Esophagus (tissue), 2 donors: ENCODE measurements at regions not wholly inside any gene's neighbourhood (a gene's known extent, or its start where the extent isn't known, plus 50 kb on each side); places are given as distances from the start of the nearest gene placed in this dataset.

Experiments used
- H3K27ac ChIP-seq, 2 donors: one replicate each; pipeline ENCODE4 v1.5.1; 2013; ENCODE audit warnings: low read depth in 2 of 2, mild to moderate bottlenecking in 2 of 2, inconsistent platforms in 1 of 2, low read length in 1 of 2, moderate library complexity in 1 of 2
- H3K27me3 ChIP-seq, 2 donors: one replicate each; pipeline ENCODE4 v1.6.1; 2013; ENCODE audit warnings: low read length in 2 of 2, control low read depth in 1 of 2, mild to moderate bottlenecking in 1 of 2; ENCODE audit not compliant: insufficient read depth in 2 of 2, control insufficient read depth in 1 of 2
- H3K36me3 ChIP-seq, 2 donors: one replicate each; pipeline ENCODE4 v1.6.1; 2013; ENCODE audit warnings: low read length in 1 of 2; ENCODE audit not compliant: control insufficient read depth in 2 of 2, insufficient read depth in 2 of 2
- H3K4me1 ChIP-seq, 2 donors: one replicate each; pipeline ENCODE4 v1.6.1; 2013; ENCODE audit warnings: low read length in 1 of 2; ENCODE audit not compliant: control insufficient read depth in 2 of 2, insufficient read depth in 2 of 2
- H3K4me3 ChIP-seq, 2 donors: one replicate each; pipeline ENCODE4 v1.5.1; 2013; ENCODE audit warnings: low read length in 2 of 2, mild to moderate bottlenecking in 2 of 2, low read depth in 1 of 2, moderate library complexity in 1 of 2
- H3K9me3 ChIP-seq, 2 donors: one replicate each; pipeline ENCODE4 v1.6.1; 2013; ENCODE audit warnings: mild to moderate bottlenecking in 2 of 2, low read depth in 1 of 2, low read length in 1 of 2, moderate library complexity in 1 of 2; ENCODE audit not compliant: control insufficient read depth in 2 of 2, insufficient read depth in 1 of 2
- WGBS, 2 donors: extraction: QIAGEN DNeasy Blood & Tissue Kit; methylation state at CpG; one replicate each; pipeline ENCODE4 v1.1.7; 2013; 5-methylcytosine and 5-hydroxymethylcytosine counted together
- donor health status: healthy with polysubstance abuse.
- donor health status: Bipolar disorder and iron deficiency.

GRCh38 chr5:121763665-121764064 is 88.0 kb upstream of the FTMT start:
- WGBS, 2 donors, result 55 to 64% methylated on average over 2 of the region's 2 CpGs
- H3K4me1 ChIP-seq, result no peaks in the 10 kb centered on the region
- no peak overlapping the region for H3K4me3 ChIP-seq

GRCh38 chr5:121780406-121780805 is 71.3 kb upstream of the FTMT start:
- Histone ChIP-seq H3K36me3 (no peaks in the 10 kb centered on the region), H3K4me3 (no peak overlapping the region), H3K27ac (no peak overlapping the region), H3K9me3 (no peaks in the 10 kb centered on the region), H3K27me3 (no peaks in the 10 kb centered on the region), H3K4me1 (no peaks in the 10 kb centered on the region)
- WGBS, 2 donors, result 82 to 84% methylated on average over 1 of the region's 1 CpG

More at GRCh38 chr5:121763665-121764064, 88.0 kb upstream of the FTMT start:
- Histone ChIP-seq H3K27me3 (no peaks in the 10 kb centered on the region), H3K27ac (no peak overlapping the region), H3K36me3 (no peaks in the 10 kb centered on the region), H3K9me3 (no peaks in the 10 kb centered on the region)

- Histone ChIP-seq H3K4me3 (no peak overlapping the region), H3K4me1 (no peaks in the 10 kb centered on the region), H3K9me3 (no peaks in the 10 kb centered on the region), H3K27me3 (no peaks in the 10 kb centered on the region), H3K27ac (no peak overlapping the region), H3K36me3 (no peaks in the 10 kb centered on the region)
- WGBS, 2 donors, result 74 to 81% methylated on average over 3 of the region's 3 CpGs
These were observed 68.0 kb upstream of the FTMT start for GRCh38 chr5:121783700-121784099.

- H3K27ac ChIP-seq, result no peak overlapping the region
- H3K9me3 ChIP-seq, result no peaks in the 10 kb centered on the region
- no peaks in the 10 kb centered on the region for H3K27me3 ChIP-seq
- no peak overlapping the region for H3K4me3 ChIP-seq
- no peaks in the 10 kb centered on the region for H3K4me1 ChIP-seq
- no peaks in the 10 kb centered on the region for H3K36me3 ChIP-seq
These were observed 57.9 kb upstream of the FTMT start for GRCh38 chr5:121793791-121794190.

- Histone ChIP-seq H3K27me3 (no peaks in the 10 kb centered on the region), H3K36me3 (no peaks in the 10 kb centered on the region), H3K9me3 (no peaks in the 10 kb centered on the region), H3K4me1 (no peaks in the 10 kb centered on the region), H3K27ac (no peak overlapping the region), H3K4me3 (no peak overlapping the region)
- WGBS, 2 donors, result 51 to 53% methylated on average over 2 of the region's 2 CpGs
These were observed 56.2 kb upstream of the FTMT start for GRCh38 chr5:121795511-121795910.

GRCh38 chr5:121797681-121798518 is 53.8 kb upstream of the FTMT start:
- H3K9me3 ChIP-seq, result no peaks in the 10 kb centered on the region
- 53 to 59% methylated on average over 9 of the region's 9 CpGs for WGBS, 2 donors
- H3K36me3 ChIP-seq, result no peaks in the 10 kb centered on the region
- no peak overlapping the region for H3K27ac ChIP-seq
- H3K4me1 ChIP-seq, result no peaks in the 10 kb centered on the region
- H3K4me3 ChIP-seq, result no peak overlapping the region
- no peaks in the 10 kb centered on the region for H3K27me3 ChIP-seq
